Heart left ventricle (tissue), 16 donors: ENCODE measurements at regions not wholly inside any gene's neighbourhood (a gene's known extent, or its start where the extent isn't known, plus 50 kb on each side); places are given as distances from the start of the nearest gene placed in this dataset.

ENCODE experiments used
- ATAC-seq, 4 donors: fragments of 200-7000 bp; cut with Tn5 transposase; one replicate each; pipeline ENCODE4 v1.9.1; 2020 to 2022; ENCODE audit warnings: moderate library complexity in 4 of 4, mild to moderate bottlenecking in 3 of 4, moderate number of reproducible peaks in 1 of 4
- DNase-seq, 5 donors: peaks; one replicate each; pipeline ENCODE4 v3.0.0-alpha.2; 2020
- H3K27ac ChIP-seq, 12 donors: fragments of 200-600 bp; sonication (generic) in 4 of 12; one replicate each; pipeline versions ENCODE4 v1.5.0 to v1.8.0; 2016 to 2022; ENCODE audit warnings: mild to moderate bottlenecking in 2 of 12
- H3K27me3 ChIP-seq, 9 donors: fragments of 200-600 bp; sonication (generic) in 2 of 9; one replicate each; pipeline versions ENCODE4 v1.5.1 to v1.8.0; 2016 to 2022; ENCODE audit warnings: mild to moderate bottlenecking in 3 of 9
- H3K36me3 ChIP-seq, 9 donors: fragments of 200-600 bp; sonication (generic) in 2 of 9; one replicate each; pipeline versions ENCODE4 v1.5.0 to v1.8.0; 2018 to 2022; ENCODE audit warnings: mild to moderate bottlenecking in 2 of 9
- H3K4me1 ChIP-seq, 12 donors: fragments of 200-600 bp; sonication (generic) in 4 of 12; one replicate each; pipeline versions ENCODE4 v1.5.0 to v1.8.0; 2016 to 2022; ENCODE audit warnings: mild to moderate bottlenecking in 3 of 12
- H3K4me3 ChIP-seq, 12 donors: fragments of 200-600 bp; sonication (generic) in 4 of 12; one replicate each; pipeline versions ENCODE4 v1.5.0 to v1.8.0; 2017 to 2022; ENCODE audit warnings: mild to moderate bottlenecking in 9 of 12, moderate library complexity in 4 of 12
- H3K9me3 ChIP-seq, 12 donors: fragments of 200-600 bp; sonication (generic) in 4 of 12; one replicate each; pipeline versions ENCODE4 v1.5.0 to v1.8.0; 2016 to 2022; ENCODE audit warnings: mild to moderate bottlenecking in 1 of 12
- CTCF ChIP-seq, 12 donors: fragments of 200-600 bp; sonication (generic) in 4 of 12; IDR thresholded peaks; one replicate each; pipeline versions ENCODE4 v1.5.0 to v1.8.0; 2018 to 2022; ENCODE audit warnings: antibody characterized with exemption in 12 of 12, mild to moderate bottlenecking in 5 of 12
- POLR2A ChIP-seq, 2 donors: fragments of 450-650 bp; IDR thresholded peaks; one replicate each; pipeline ENCODE4 v1.6.1; 2017; ENCODE audit warnings: antibody characterized with exemption in 2 of 2, mild to moderate bottlenecking in 2 of 2, moderate library complexity in 2 of 2
- WGBS, 4 donors: extraction: QIAGEN DNeasy Blood & Tissue Kit in 2 of 4; methylation state at CpG; one replicate each; pipeline versions ENCODE4 v1.1.5 to v1.1.7; 2013 to 2018; 5-methylcytosine and 5-hydroxymethylcytosine counted together
- intact Hi-C, 10 donors: fragments of 100-400 bp; cut with DNase I; formaldehyde crosslinking; loops; one replicate each; pipeline versions ENCODE4 v1.11.1 to v1.14.2; 2022
- donor health status: ischemic (EF 13 %, LVEDD 7.1; RV severe dilation, severe dysfunction).
- donor health status: healthy with polysubstance abuse.
- donor health status: DM: no; HTN: yes; CAD: no.
- donor health status: DM: no; HTN: no; CAD: no.
- donor health status: ischemic (EF 25% LVEDD 6.9; RV normal size, moderate dysfunction).
- donor health status: ischemic (EF 25% LVEDD 5.7; RV mildly dilated, moderate dysfunction).
- donor health status: healthy.
- donor health status: DM: yes; HTN: yes; CAD: no.
- donor health status: ischemic (EF 35%, LVEDD 5.7; RV mildly dilated, moderate dysfunction).
- donor health status: nonischemic (EF 11% LVEDD 7.7; RV severe dilation, severe dysfunction).
- donor health status: DM: yes; HTN: yes; CAD: no.
- donor health status: PGD.
- donor health status: ischemic (EF 29% LVEDD 5.4; RV normal size, mild dysfunction).
- donor health status: nonischemic (EF 23%, LVEDD 6.1; RV moderate dilation, normal function).

GRCh38 chr12:115177899-115178298, 493.9 kb upstream of the TBX3 start:
- ATAC-seq (no peak), DNase-seq (no peak)
- Histone ChIP-seq H3K4me1 (peaks cover 0 to 8% (median 0%) of the 10 kb centered on the region in 12 donors), H3K36me3 (no peaks in the 10 kb centered on the region), H3K27ac (no peak overlapping the region), H3K9me3 (no peaks in the 10 kb centered on the region), H3K4me3 (no peak overlapping the region), H3K27me3 (no peaks in the 10 kb centered on the region)
- no peak for TF ChIP-seq CTCF (IDR thresholded peaks at IDR 0.05)
- no peak for TF ChIP-seq POLR2A (IDR thresholded peaks at IDR 0.05)
- intact Hi-C loops: loop anchor here in 3 of 10 donors (10.0 kb wide), 3 partner anchors 217 to 577 kb away; no protein-coding TSS in a partner anchor
- WGBS, 4 donors: 95 to 96% (median 96%) methylated on average over 6 of the region's 6 CpGs

GRCh38 chr12:115176741-115177400, 492.9 kb upstream of the TBX3 start:
- no peak overlapping the region for H3K4me3 ChIP-seq
- DNase-seq (no peak), ATAC-seq (no peak)
- peaks cover 0 to 8% (median 0%) of the 10 kb centered on the region in 12 donors for H3K4me1 ChIP-seq
- WGBS, 4 donors: 62 to 74% (median 70%) methylated on average over 3 of the region's 3 CpGs
- H3K36me3 ChIP-seq: no peaks in the 10 kb centered on the region
- H3K27ac ChIP-seq: no peak overlapping the region
- no peaks in the 10 kb centered on the region for H3K9me3 ChIP-seq
- no peak for TF ChIP-seq POLR2A (IDR thresholded peaks at IDR 0.05)
- no peak for TF ChIP-seq CTCF (IDR thresholded peaks at IDR 0.05)
- intact Hi-C loops: loop anchor here in 3 of 10 donors (10.0 kb wide), 3 partner anchors 218 to 578 kb away; no protein-coding TSS in a partner anchor
- no peaks in the 10 kb centered on the region for H3K27me3 ChIP-seq

GRCh38 chr12:115174920-115175319, 490.9 kb upstream of the TBX3 start:
- H3K27ac ChIP-seq: no peak overlapping the region
- ATAC-seq (peak in 3 of 4 donors; percentile 39 to 85 (median 52)), DNase-seq (peak in 2 of 5 donors; percentile 8 to 29)
- no peaks in the 10 kb centered on the region for H3K27me3 ChIP-seq
- 36 to 47% (median 42%) methylated on average over 11 to 12 of the region's 12 CpGs for WGBS, 4 donors
- H3K4me1 ChIP-seq: peaks cover 0 to 8% (median 0%) of the 10 kb centered on the region in 12 donors
- intact Hi-C loops: loop anchor here in 3 of 10 donors (10.0 kb wide), 3 partner anchors 220 to 580 kb away; no protein-coding TSS in a partner anchor
- no peaks in the 10 kb centered on the region for H3K36me3 ChIP-seq
- TF ChIP-seq POLR2A (IDR thresholded peaks at IDR 0.05) (no peak), CTCF (IDR thresholded peaks at IDR 0.05) (no peak)
- H3K9me3 ChIP-seq: no peaks in the 10 kb centered on the region
- H3K4me3 ChIP-seq: no peak overlapping the region

GRCh38 chr12:115172521-115172920, 488.5 kb upstream of the TBX3 start:
- peaks cover 0 to 2% (median 0%) of the 10 kb centered on the region in 12 donors for H3K9me3 ChIP-seq
- ATAC-seq (no peak), DNase-seq (no peak)
- intact Hi-C loops: loop anchor here in 3 of 10 donors (10.0 kb wide), 3 partner anchors 222 to 582 kb away; no protein-coding TSS in a partner anchor
- H3K36me3 ChIP-seq: no peaks in the 10 kb centered on the region
- H3K4me1 ChIP-seq: peaks cover 0 to 8% (median 0%) of the 10 kb centered on the region in 12 donors
- no peaks in the 10 kb centered on the region for H3K27me3 ChIP-seq
- no peak overlapping the region for H3K4me3 ChIP-seq
- TF ChIP-seq CTCF (IDR thresholded peaks at IDR 0.05): no peak
- no peak for TF ChIP-seq POLR2A (IDR thresholded peaks at IDR 0.05)
- 76 to 83% (median 78%) methylated on average over 5 of the region's 5 CpGs for WGBS, 4 donors
- H3K27ac ChIP-seq: no peak overlapping the region
